ENCODE measurements at regions not wholly inside any gene's neighbourhood (a gene's known extent, or its start where the extent isn't known, plus 50 kb on each side); places are given as distances from the start of the nearest gene placed in this dataset.

- TF ChIP-seq CTCF (IDR thresholded peaks at IDR 0.05) (no peak), POLR2A (IDR thresholded peaks at IDR 0.05) (no peak)
Observed at GRCh38 chr12:131363393-131363792, 347.5 kb upstream of the SFSWAP start.

Data from lower leg skin (tissue), 3 donors.